HG02759 (cell line): ENCODE measurements at regions not wholly inside any gene's neighbourhood (a gene's known extent, or its start where the extent isn't known, plus 50 kb on each side); places are given as distances from the start of the nearest gene placed in this dataset.
"Not testable (repeated sequence)": the region's sequence is repeated elsewhere in the genome, so short reads cannot be mapped to it uniquely, and the experiment has no call there.

Experiments
- ATAC-seq: cut with Tn5 transposase; IDR thresholded peaks from one replicate; pipeline ENCODE4 v1.9.1; 2021; ENCODE audit warnings: mild to moderate bottlenecking, moderate library complexity; ENCODE audit not compliant: unreplicated experiment

DNA sequence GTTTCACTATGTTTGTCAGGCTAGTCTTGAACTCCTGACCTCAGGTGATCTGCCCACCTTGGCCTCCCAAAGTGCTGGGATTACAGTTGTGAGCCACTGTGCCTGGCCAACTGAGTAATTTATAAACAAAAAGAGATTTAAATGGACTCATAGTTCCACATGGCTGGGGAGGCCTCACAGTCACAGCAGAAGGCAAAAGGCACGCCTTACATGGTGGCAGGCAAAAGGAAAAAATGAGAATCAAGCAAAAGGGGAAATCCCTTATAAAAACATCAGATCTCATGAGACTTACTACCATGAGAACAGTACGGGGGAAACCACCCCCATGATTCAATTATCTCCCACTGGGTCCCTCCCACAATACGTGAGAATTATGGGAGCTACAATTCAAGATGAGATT, 73.2 kb upstream of the TIAM1 start:
- not testable (repeated sequence) for ATAC-seq

GRCh38 chr21:31416465-31416864, 72.4 kb upstream of the TIAM1 start:
- ATAC-seq, result no peak

GRCh38 chr21:31414263-31415000, 70.4 kb upstream of the TIAM1 start:
- ATAC-seq, result no peak

- ATAC-seq, result no peak
These were observed 69.6 kb upstream of the TIAM1 start for GRCh38 chr21:31413698-31414097.

DNA sequence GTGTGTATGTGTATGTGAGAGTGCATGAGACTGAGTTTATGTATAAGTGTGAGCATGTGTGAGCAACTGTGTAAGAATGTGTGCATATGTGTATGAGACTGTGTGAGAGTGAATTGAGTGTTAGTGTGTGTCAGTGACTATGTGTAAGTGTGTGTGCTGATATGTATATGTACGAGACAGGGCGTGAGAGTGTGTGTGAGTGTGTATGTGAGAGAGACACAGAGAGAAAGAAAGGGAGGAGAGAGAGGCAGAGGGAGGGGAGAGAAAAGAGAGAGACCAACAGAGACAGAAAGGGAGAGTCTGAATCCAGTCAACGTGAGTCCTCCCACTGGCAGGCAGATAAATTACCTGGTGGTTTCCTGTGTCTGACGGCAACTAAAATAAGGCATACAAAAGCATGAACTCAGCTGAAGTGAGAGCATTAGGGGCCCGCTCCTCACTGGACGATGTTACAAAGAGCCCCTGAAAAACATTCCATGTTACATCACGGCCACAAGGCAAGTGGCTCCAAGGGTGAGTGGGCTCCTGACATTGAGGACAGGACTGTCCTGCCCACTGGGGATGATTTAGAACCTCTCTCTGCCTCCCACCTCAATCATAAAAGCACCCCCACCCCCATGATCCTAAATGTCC, 66.6 kb upstream of the TIAM1 start:
- ATAC-seq, result no peak

DNA sequence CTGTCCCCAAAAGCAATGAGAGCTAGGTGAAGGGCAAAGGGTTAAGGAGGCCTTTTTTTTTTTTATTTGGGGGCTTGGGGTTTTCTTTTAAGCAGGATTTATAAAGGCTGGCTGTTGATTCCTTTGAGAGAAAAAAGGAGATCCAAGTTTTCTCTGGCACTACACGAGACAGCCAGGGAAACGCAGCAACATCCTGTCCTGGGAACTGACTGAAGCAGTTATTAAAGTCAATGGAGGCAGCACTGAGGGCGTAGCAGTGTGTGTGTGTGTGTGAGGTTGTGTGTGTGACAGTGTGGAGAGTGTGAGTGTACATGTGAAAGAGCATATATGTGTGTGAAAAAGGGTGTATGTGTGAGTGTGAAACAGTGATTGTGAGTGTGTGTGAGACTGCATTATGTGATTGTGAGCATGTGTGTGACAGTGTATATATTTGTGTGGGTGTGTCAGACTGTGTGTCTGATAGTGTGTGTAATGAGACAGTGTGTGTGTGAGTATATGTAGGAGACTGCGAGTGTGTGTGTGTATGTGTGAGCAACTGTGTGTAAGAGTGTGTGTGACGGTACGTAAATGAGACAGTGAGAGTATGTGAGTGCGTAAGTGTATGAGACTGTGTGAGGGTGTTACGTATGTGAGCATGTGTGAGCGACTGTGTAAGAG, 65.9 kb upstream of the TIAM1 start:
- no peak for ATAC-seq

DNA sequence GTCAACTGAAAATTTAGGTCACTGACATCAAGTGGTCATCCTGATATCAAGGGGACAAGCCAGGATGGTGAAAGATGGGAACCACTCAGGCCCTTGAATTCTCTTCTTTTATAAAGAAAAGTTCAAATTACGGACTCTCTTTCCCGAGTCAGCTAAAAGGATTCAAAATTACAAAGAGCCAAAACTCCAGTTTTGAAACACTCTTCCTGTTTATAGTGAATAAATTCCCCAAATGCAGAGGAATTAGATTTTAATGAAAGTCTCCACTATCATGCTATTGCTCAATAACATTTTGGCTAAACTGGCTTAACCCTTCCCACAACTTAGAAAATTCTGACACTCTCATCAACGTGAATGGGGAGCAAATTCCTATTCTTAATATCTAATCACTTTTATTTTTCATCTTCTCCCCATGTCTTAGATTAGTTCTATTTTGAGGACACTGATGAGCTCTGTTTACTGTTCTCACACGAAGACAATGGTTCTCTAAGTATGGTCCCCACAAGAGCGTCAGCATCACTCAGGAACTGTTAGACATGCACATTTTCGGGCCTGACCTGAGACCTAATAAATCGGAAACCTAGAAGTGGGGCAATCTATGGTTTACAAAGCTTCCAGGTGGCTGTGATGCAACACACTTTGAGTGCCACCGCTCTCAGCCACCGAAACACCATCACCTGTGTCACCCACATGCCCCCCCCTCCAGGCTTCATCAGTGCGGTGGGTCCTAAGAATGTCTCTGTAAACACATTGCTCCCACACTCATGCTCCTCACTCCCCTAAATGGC, 64.4 kb upstream of the TIAM1 start:
- no peak for ATAC-seq

DNA sequence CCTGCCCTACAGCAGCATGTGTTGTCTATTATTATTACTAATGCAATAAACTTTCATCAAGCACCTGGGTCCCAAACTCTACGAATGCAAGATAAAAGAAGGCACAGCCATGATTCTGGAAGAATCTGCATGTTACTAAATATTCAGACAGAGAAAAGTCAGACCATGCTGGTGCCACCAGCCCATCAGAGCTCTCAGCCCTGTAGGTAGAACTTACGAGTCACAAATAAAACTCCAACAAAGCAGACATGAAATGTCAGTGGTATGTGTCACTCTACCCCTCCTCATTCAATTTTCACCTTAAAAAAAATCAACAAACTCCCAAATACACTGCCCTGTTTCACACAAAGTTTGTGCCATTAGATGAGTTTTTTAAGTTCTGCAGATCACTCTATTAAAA, 62.4 kb upstream of the TIAM1 start:
- ATAC-seq, result no peak

DNA sequence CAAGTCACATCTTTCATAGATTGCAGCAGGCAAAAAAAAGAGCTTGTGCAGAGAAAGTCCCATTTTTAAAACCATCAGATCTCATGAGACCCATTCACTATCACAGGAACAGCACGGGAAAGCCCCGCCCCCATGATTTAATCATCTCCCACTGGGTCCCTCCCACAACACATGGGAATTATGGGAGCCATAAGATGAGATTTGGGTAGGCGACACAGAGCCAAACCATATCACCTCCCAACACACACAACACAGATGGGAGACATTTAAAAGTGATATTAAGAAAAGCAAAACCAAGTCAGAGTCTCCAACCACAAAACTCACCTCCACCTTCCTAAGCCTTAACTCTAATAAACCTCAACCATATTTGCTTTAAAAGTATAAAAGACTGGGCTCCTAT, 61.5 kb upstream of the TIAM1 start:
- ATAC-seq, result no peak

DNA sequence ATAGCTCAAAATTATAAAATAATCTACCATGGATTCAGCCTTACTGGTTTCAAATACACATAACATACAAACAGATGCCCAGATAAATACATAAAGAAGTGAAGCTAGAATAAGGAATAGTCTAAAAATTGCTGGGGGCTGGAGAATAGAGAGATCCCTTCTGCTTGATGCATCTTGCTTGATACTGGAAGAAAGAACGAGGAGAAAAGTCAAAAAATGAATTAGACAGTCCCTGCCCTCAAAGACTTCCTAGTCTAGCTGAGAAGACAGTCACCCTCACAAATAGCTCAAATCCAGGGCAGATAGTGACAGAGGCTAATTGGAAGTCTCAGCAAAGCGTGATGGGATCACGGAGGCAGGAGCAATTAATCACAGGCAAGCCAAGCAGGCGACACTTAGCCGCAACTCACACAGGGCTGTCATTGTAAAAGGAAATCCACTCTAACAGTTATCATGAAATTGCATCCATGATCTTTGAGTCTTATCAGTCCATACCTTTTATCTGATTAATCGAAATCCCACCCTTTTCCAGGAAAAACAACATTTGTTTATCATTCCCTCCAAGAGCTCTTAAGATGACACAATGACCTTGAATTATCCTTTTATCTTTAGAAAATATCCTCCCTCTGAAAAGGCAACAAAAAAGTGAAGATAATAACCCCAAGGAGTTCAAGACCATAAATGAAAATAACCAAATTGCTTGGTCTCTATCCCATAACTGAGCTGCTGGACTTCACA, 59.7 kb upstream of the TIAM1 start:
- no peak for ATAC-seq

DNA sequence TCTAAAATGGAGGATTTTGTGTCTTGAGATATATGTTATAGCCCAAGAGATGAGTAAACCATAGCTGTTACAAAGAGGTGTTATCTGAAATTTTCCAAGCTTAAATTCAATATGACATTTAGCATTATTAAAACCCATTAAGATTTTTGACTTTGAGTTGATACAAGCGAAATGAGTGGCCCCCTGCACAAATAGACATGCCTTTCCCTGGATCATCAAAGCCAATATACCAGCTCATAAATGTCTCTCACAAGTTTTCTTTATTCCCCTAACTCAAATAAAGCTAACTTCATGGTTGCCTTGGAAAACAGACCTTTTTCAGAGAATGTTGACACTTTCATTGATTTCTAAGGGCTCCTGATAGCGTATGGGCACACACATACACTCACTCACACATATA, 55.5 kb upstream of the TIAM1 start:
- ATAC-seq, result no peak

DNA sequence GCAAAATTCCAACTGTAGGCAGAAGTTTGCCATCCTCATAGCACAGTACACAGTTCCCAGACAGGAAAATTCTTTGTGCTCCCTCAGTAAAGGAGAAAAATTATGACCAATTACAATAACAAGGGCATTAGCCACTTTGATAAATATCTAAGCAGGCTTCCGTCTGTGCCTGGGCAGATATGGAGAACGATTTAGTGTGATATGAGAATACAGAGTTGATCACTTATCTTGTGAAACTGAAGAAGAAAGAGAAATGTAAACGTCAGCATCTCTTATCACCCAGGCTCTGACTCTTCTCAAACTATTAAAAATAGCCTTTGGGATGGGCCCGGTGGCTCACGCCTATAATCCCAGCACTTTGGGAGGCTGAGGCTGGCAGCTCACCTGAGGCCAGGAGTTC, 54.5 kb upstream of the TIAM1 start:
- no peak for ATAC-seq

DNA sequence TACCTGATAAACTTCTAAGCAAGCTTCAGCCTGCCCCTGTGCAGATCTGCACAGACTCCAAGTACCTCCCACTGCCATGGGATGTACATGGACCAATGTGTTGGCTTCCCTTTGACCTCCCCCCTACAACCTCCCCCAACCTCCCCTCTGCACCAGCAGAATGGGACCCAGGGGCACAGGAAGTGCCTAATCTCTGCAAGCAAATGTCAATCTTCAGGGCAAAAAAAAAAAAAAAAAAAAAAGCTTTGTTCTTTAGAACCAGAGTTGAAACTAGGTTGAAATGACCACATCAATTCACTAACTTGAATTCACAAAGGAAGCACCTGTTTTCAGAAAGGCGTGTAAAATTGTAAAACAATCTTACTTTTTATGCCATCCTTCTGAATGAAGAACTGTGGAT, 53.9 kb upstream of the TIAM1 start:
- ATAC-seq, result no peak

- ATAC-seq, result no peak
These were observed 53.5 kb upstream of the TIAM1 start for GRCh38 chr21:31397515-31397926.

DNA sequence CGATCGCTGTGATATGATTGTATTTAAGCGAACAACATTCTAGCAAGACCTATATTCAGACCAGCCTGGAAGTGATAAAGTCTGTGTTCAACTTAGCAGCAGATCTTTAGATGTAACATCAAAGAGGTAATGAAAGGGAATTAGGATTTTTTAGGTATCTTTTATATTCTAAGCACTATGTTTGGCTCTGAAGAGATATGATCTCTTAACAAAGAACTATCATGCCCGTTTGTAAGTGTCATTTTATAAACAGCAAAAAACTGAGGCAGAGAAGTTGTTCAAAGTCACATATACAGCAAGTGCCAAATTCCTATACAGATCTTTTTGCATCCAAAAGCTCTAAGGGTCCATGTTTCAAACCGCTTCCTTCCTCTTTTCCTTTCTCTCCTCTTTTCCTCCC, 53.0 kb upstream of the TIAM1 start:
- ATAC-seq, result no peak

GRCh38 chr21:31396399-31396798, 52.3 kb upstream of the TIAM1 start:
- ATAC-seq, result no peak

DNA sequence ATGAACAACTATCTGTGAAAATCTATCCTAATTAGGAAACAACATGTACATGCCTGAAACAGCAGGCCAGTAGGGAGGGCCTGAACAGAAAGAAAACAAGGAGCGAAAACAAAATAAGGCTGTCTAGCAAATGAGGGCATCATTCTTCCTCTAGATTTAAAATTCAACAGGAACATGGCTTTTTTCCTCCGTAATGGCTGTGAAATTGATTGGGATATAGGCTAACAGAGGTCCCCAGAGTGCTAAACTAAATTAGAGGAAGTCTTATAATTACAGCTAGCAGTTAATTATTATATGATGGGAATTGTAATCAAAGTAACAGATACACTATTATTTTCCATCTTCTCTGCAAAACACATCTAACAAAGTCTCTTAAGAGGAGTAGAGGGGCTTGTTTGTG, 51.7 kb upstream of the TIAM1 start:
- no peak for ATAC-seq

GRCh38 chr21:31395268-31395667, 51.2 kb upstream of the TIAM1 start:
- no peak for ATAC-seq

- no peak for ATAC-seq
These were observed 50.2 kb upstream of the TIAM1 start for GRCh38 chr21:31394309-31394708.
